LNCaP clone FGC (cell line): ENCODE measurements at regions not wholly inside any gene's neighbourhood (a gene's known extent, or its start where the extent isn't known, plus 50 kb on each side); places are given as distances from the start of the nearest gene placed in this dataset.

Experiments used
- DNase-seq: peaks from one replicate; pipeline ENCODE4 v3.0.0-alpha.2; 2011; ENCODE audit warnings: low read depth
- H3K4me3 ChIP-seq: 2 replicates; pipeline ENCODE4 v1.5.1; 2011; ENCODE audit warnings: mild to moderate bottlenecking, low read depth, low read length, control low read depth
- CTCF ChIP-seq: IDR thresholded peaks from 2 replicates; pipeline ENCODE4 v1.5.1; 2012; ENCODE audit warnings: mild to moderate bottlenecking; ENCODE audit not compliant: control insufficient read depth, insufficient read depth; ENCODE audit errors: extremely low read depth

DNA sequence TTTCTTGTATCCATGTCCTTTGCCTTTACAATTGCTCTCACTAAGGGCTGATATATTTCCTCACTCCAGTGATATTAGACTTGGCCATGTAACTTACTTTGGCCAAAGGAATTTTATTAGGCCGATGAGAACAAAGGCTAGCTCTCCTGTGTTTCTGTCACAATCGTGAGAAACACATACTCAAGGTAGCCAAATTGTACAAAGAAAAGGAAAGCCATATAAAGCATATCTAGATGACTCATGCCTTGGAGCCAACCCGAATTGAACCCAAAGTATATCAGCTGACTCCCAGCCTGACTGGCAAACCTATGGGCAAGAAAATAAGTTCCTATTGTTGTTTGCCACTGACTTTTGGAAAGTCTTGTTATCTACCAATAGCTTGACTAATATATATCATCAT lies 371.7 kb upstream of the LRRC7 start:
- no peak for TF ChIP-seq CTCF
- no peak overlapping the region for H3K4me3 ChIP-seq
- no peak for DNase-seq

DNA sequence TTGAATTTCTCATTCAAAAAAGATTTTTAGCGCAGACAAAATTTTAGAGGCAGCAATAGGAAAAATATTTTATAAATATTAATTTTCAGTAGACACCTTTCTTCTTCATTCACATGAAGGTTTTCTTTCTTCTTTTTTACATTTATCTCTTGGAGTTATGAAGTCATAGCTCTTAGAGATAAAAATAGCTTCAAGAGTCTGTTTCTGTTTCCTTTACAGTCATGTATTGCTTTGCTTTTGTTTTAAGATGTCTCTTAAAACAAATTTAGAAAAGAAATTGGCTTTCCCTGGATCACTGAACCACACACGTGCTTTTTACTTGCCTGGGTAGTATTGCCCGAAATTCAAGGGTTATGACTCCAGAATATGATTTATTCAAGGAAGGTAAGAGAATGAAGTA lies 369.9 kb upstream of the LRRC7 start:
- no peak overlapping the region for H3K4me3 ChIP-seq
- no peak for DNase-seq
- TF ChIP-seq CTCF, result no peak

- DNase-seq, result no peak
- TF ChIP-seq CTCF, result no peak
Observed at GRCh38 chr1:69201716-69202115, 366.0 kb upstream of the LRRC7 start.

DNA sequence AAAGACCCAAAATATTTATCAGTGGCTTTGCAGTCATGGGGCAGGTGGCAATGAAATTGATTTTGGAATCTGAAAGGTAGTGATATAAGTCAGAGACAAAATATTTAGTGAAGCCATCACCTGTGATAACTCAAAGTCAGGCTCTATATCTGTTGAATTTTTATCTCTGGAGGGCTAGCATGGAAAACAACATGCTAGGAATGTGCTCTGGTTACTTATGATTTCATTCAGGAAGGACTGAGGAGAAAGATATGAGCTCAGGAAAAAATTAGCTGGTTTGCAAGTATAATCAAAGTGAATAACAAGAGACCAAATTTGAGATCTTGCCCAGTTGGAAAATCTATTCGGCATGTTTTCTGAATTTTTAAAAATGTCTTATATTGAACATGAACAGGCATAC lies 364.6 kb upstream of the LRRC7 start:
- no peak for DNase-seq
- TF ChIP-seq CTCF, result no peak

More at GRCh38 chr1:69201716-69202115, 366.0 kb upstream of the LRRC7 start:
- no peak overlapping the region for H3K4me3 ChIP-seq

GRCh38 chr1:69213644-69214043 lies 354.1 kb upstream of the LRRC7 start:
- no peak for DNase-seq
- no peak overlapping the region for H3K4me3 ChIP-seq
- TF ChIP-seq CTCF, result no peak

More for the DNA sequence above, 364.6 kb upstream of the LRRC7 start:
- no peak overlapping the region for H3K4me3 ChIP-seq

DNA sequence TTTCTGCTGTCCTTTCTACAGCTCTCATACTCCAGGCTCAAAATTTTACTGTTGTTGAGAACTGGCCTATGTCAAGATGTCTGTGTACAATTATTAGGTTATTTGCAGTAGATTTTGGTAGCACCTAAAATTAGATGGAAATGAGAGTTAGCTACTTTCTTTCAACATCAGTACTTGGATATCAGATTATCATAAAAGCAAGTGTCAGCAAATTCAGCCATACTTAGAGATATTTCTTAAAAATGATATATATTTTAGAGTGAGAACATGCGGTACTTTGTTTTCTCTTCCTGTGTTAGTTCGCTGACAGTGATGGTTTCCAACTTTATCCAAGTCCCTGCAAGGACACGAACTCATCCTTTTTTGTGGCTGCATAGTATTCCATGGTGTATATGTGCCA lies 351.8 kb upstream of the LRRC7 start:
- no peak overlapping the region for H3K4me3 ChIP-seq
- TF ChIP-seq CTCF, result no peak

GRCh38 chr1:69220672-69221071 lies 347.1 kb upstream of the LRRC7 start:
- no peak overlapping the region for H3K4me3 ChIP-seq
- no peak for TF ChIP-seq CTCF
- no peak for DNase-seq

More for the DNA sequence above, 351.8 kb upstream of the LRRC7 start:
- no peak for DNase-seq
